ENCODE measurements at regions not wholly inside any gene's neighbourhood (a gene's known extent, or its start where the extent isn't known, plus 50 kb on each side); places are given as distances from the start of the nearest gene placed in this dataset.

GRCh38 chr2:120567128-120567527 is 168.5 kb upstream of the GLI2 start:
- ATAC-seq, result no peak
- no peak for DNase-seq
- intact Hi-C loops (cut with DNase I, micrococcal nuclease), result no loop called here

GRCh38 chr2:120568089-120568974 is 167.3 kb upstream of the GLI2 start:
- intact Hi-C loops (cut with DNase I, micrococcal nuclease), result no loop called here
- DNase-seq (no peak), ATAC-seq (no peak)

GRCh38 chr2:120568975-120569268 is 166.7 kb upstream of the GLI2 start:
- no peak for DNase-seq
- ATAC-seq, result no peak
- intact Hi-C loops (cut with DNase I, micrococcal nuclease), result no loop called here

GRCh38 chr2:120570001-120570400 is 165.7 kb upstream of the GLI2 start:
- no peak for DNase-seq
- no peak for ATAC-seq
- intact Hi-C loops (cut with DNase I, micrococcal nuclease), result no loop called here

- intact Hi-C loops (cut with DNase I, micrococcal nuclease), result no loop called here
Measured at GRCh38 chr2:120570546-120570945, 165.1 kb upstream of the GLI2 start.

GRCh38 chr2:120571015-120571728 is 164.5 kb upstream of the GLI2 start:
- intact Hi-C loops (cut with DNase I, micrococcal nuclease), result no loop called here
- DNase-seq, result no peak
- peak; percentile 54 for ATAC-seq

More at GRCh38 chr2:120570546-120570945, 165.1 kb upstream of the GLI2 start:
- ATAC-seq (no peak), DNase-seq (no peak)

GRCh38 chr2:120572226-120572625 is 163.4 kb upstream of the GLI2 start:
- intact Hi-C loops (cut with DNase I, micrococcal nuclease), result no loop called here
- no peak for DNase-seq
- ATAC-seq, result no peak

- intact Hi-C loops (cut with DNase I, micrococcal nuclease), result no loop called here
- ATAC-seq (no peak), DNase-seq (no peak)
Measured at GRCh38 chr2:120574620-120575019, 161.0 kb upstream of the GLI2 start.

GRCh38 chr2:120575966-120576365 is 159.7 kb upstream of the GLI2 start:
- DNase-seq (no peak), ATAC-seq (no peak)
- intact Hi-C loops (cut with DNase I, micrococcal nuclease), result no loop called here

GRCh38 chr2:120576509-120577474 is 158.9 kb upstream of the GLI2 start:
- ATAC-seq (peak; percentile 83), DNase-seq (peak; percentile 33 to 48)
- intact Hi-C loops (cut with DNase I, micrococcal nuclease), result no loop called here

- ATAC-seq (no peak), DNase-seq (no peak)
- intact Hi-C loops (cut with DNase I, micrococcal nuclease), result no loop called here
Measured at GRCh38 chr2:120577721-120578295, 157.9 kb upstream of the GLI2 start.

- intact Hi-C loops (cut with DNase I, micrococcal nuclease), result no loop called here
- ATAC-seq, result no peak
- DNase-seq, result no peak
Measured at GRCh38 chr2:120578576-120579352, 156.9 kb upstream of the GLI2 start.

- intact Hi-C loops (cut with DNase I, micrococcal nuclease), result no loop called here
- DNase-seq, result no peak
- ATAC-seq, result no peak
Measured at GRCh38 chr2:120579916-120580685, 155.6 kb upstream of the GLI2 start.

- no peak for DNase-seq
Measured at GRCh38 chr2:120580709-120581108, 155.0 kb upstream of the GLI2 start.

GRCh38 chr2:120583121-120583520 is 152.5 kb upstream of the GLI2 start:
- intact Hi-C loops (cut with DNase I, micrococcal nuclease), result no loop called here
- DNase-seq (no peak), ATAC-seq (no peak)

More at GRCh38 chr2:120580709-120581108, 155.0 kb upstream of the GLI2 start:
- peak; percentile 42 for ATAC-seq
- intact Hi-C loops (cut with DNase I, micrococcal nuclease), result no loop called here

- no peak for DNase-seq
- no peak for ATAC-seq
- intact Hi-C loops (cut with DNase I, micrococcal nuclease), result no loop called here
Measured at GRCh38 chr2:120583851-120584570, 151.7 kb upstream of the GLI2 start.
